ENCODE measurements at regions not wholly inside any gene's neighbourhood (a gene's known extent, or its start where the extent isn't known, plus 50 kb on each side); places are given as distances from the start of the nearest gene placed in this dataset.

DNA sequence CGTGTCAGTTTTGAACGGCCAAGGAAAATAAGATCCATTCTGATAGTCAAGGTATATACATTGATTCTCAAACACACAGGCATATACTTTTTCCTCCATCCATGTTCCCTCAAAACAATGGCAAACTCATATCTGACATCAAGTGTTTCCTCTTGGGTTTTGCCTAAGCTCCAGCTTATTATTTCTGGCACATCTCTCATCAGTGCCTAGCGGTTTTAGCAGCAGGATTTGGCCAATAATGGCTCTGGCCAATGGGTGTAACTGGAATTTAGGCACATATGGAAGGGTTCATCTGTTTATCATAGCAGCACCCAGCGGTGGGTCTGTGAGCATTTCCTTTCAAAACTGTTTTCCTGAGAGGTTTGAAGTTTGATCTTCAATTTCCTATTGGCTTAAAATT, 161.6 kb upstream of the TLL1 start:
- H3K4me3 ChIP-seq (ENCODE audit: low read depth, low read length): no peak overlapping the region
- TF ChIP-seq, protein P1, sequence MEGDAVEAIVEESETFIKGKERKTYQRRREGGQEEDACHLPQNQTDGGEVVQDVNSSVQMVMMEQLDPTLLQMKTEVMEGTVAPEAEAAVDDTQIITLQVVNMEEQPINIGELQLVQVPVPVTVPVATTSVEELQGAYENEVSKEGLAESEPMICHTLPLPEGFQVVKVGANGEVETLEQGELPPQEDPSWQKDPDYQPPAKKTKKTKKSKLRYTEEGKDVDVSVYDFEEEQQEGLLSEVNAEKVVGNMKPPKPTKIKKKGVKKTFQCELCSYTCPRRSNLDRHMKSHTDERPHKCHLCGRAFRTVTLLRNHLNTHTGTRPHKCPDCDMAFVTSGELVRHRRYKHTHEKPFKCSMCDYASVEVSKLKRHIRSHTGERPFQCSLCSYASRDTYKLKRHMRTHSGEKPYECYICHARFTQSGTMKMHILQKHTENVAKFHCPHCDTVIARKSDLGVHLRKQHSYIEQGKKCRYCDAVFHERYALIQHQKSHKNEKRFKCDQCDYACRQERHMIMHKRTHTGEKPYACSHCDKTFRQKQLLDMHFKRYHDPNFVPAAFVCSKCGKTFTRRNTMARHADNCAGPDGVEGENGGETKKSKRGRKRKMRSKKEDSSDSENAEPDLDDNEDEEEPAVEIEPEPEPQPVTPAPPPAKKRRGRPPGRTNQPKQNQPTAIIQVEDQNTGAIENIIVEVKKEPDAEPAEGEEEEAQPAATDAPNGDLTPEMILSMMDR (IDR thresholded peaks at IDR 0.05; ENCODE audit: low read depth, low read length): no peak
- ChIA-PET POLR2A (no interaction called here), CTCF (no interaction called here)
- H3K9me3 ChIP-seq (ENCODE audit: control insufficient read depth, insufficient read depth, low read length): peaks cover 3% of the 10 kb centered on the region
- DNase-seq (ENCODE audit: low read depth, low spot score): no peak
- H3K27ac ChIP-seq (ENCODE audit: low read depth, low read length): no peak overlapping the region
- no peaks in the 10 kb centered on the region for H3K27me3 ChIP-seq (ENCODE audit: control insufficient read depth, insufficient read depth, low read length)

DNA sequence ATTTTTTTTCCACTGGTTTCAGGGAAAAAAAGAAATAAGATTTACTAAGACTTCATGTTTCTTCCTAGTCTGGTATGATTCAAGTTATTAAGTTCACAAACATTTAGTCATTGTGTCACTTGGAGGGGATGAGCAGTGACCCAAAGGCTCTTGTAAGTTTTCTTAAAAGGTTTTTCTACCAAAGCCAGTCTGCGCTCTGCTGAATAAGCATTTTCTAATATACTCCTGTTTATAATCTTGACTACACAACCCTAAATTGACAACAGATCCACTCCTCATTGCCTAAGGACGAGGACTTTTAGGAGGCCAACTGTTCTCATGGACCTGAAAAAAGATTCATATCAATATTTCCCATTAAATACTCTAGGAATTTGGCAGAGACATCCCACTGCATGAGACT, 161.1 kb upstream of the TLL1 start:
- TF ChIP-seq, protein P1 (IDR thresholded peaks at IDR 0.05; ENCODE audit: low read depth, low read length): no peak
- Histone ChIP-seq H3K27me3 (ENCODE audit: control insufficient read depth, insufficient read depth, low read length) (no peaks in the 10 kb centered on the region), H3K9me3 (ENCODE audit: control insufficient read depth, insufficient read depth, low read length) (peaks cover 3% of the 10 kb centered on the region), H3K27ac (ENCODE audit: low read depth, low read length) (no peak overlapping the region), H3K4me3 (ENCODE audit: low read depth, low read length) (no peak overlapping the region)
- POLR2A ChIA-PET: no interaction called here
- DNase-seq (ENCODE audit: low read depth, low spot score): no peak
- CTCF ChIA-PET: no interaction called here

DNA sequence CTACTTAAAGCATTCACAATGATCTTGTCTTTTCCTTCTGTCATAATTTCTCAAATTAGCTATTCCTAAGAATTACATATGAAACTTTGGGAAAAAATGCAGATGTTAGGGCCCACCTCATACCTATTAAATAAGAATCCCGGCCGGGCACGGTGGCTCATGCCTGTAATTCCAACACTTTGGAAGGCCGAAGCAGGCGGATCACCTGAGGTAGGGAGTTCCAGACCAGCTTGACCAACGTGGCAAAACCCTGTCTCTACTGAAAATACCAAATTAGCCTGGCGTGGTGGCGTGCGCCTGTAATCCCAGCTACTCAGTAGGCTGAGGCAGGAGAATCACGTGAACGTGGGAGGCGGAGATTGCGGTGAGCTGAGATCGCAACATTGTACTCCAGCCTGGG, 158.4 kb upstream of the TLL1 start:
- TF ChIP-seq, protein P1 (IDR thresholded peaks at IDR 0.05; ENCODE audit: low read depth, low read length): no peak
- Histone ChIP-seq H3K27me3 (ENCODE audit: control insufficient read depth, insufficient read depth, low read length) (no peaks in the 10 kb centered on the region), H3K27ac (ENCODE audit: low read depth, low read length) (no peak overlapping the region), H3K9me3 (ENCODE audit: control insufficient read depth, insufficient read depth, low read length) (no peaks in the 10 kb centered on the region), H3K4me3 (ENCODE audit: low read depth, low read length) (no peak overlapping the region)
- DNase-seq (ENCODE audit: low read depth, low spot score): no peak
- POLR2A ChIA-PET: no interaction called here
- CTCF ChIA-PET: no interaction called here

DNA sequence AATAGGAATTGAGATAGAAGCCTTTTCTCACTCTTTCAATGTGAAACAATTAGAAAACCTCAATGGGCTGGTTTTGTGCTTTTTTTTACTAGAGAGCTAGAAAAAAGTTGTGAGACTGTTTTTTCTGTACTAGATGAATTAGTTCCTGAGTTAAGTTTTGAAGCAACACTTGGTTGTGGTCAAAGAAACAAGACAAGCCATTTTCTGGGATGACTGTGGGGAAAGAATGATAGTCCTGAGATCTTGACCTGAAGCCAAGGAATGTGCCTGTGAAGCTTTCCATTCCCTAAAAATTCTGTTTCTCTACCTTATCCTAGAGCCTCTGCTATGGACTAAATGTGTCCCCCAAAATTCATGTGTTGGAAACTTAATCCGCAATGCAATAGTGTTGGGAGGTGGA, 157.8 kb upstream of the TLL1 start:
- H3K27me3 ChIP-seq (ENCODE audit: control insufficient read depth, insufficient read depth, low read length): no peaks in the 10 kb centered on the region
- no peak overlapping the region for H3K4me3 ChIP-seq (ENCODE audit: low read depth, low read length)
- no peaks in the 10 kb centered on the region for H3K9me3 ChIP-seq (ENCODE audit: control insufficient read depth, insufficient read depth, low read length)
- TF ChIP-seq, protein P1 (IDR thresholded peaks at IDR 0.05; ENCODE audit: low read depth, low read length): no peak
- ChIA-PET POLR2A (no interaction called here), CTCF (no interaction called here)
- DNase-seq (ENCODE audit: low read depth, low spot score): no peak
- no peak overlapping the region for H3K27ac ChIP-seq (ENCODE audit: low read depth, low read length)

DNA sequence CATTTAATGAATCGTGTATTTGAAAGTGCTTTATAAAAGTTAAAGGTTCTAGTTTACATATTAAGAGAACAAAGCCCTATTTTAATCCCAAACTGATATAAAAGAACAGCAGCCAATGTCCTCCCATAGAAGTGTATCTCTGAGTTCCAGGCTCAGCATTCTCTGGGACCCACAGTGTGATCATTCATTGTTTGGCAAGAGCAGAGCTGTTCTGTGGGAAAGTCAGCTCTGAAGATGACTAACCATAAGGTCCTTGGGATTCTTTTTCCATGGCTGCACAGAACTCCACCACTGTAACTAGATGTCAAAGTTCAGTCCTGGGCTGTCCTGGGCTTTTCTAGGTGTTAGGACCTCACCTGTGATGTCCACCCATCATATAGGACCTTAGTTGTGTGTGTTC, 157.0 kb upstream of the TLL1 start:
- H3K27ac ChIP-seq (ENCODE audit: low read depth, low read length): no peak overlapping the region
- TF ChIP-seq, protein P1 (IDR thresholded peaks at IDR 0.05; ENCODE audit: low read depth, low read length): no peak
- ChIA-PET CTCF (no interaction called here), POLR2A (no interaction called here)
- H3K27me3 ChIP-seq (ENCODE audit: control insufficient read depth, insufficient read depth, low read length): no peaks in the 10 kb centered on the region
- H3K9me3 ChIP-seq (ENCODE audit: control insufficient read depth, insufficient read depth, low read length): no peaks in the 10 kb centered on the region
- H3K4me3 ChIP-seq (ENCODE audit: low read depth, low read length): no peak overlapping the region
- DNase-seq (ENCODE audit: low read depth, low spot score): no peak
